GM12872 (cell line): ENCODE measurements at regions not wholly inside any gene's neighbourhood (a gene's known extent, or its start where the extent isn't known, plus 50 kb on each side); places are given as distances from the start of the nearest gene placed in this dataset.

ENCODE experiments used
- CTCF ChIP-seq: IDR thresholded peaks from 3 replicates; pipeline ENCODE4 v1.5.1; 2011; ENCODE audit warnings: low read depth, mild to moderate bottlenecking, low read length, moderate library complexity; ENCODE audit not compliant: insufficient read depth

DNA sequence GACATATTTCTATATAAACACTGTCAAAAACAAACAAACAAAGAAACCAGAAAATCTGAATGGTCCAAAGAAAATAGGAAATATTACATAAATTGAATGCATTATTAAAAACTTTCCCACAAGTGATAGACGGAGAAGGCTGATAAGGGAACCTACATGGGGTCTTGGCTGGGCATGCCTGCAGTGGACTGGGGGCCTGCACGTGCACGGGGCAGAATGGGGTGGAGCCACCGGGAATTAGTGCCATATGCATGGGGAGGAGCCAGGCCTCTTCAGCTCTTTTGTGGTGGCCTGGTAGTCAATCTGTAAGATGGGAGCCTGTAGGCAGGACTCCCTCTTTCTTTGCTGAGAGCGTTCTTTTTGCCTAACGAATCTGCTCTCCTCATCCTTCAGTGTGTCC lies 1031.7 kb upstream of the FBXO33 start:
- no peak for TF ChIP-seq CTCF

GRCh38 chr14:40452674-40453073 lies 1020.4 kb upstream of the FBXO33 start:
- no peak for TF ChIP-seq CTCF

DNA sequence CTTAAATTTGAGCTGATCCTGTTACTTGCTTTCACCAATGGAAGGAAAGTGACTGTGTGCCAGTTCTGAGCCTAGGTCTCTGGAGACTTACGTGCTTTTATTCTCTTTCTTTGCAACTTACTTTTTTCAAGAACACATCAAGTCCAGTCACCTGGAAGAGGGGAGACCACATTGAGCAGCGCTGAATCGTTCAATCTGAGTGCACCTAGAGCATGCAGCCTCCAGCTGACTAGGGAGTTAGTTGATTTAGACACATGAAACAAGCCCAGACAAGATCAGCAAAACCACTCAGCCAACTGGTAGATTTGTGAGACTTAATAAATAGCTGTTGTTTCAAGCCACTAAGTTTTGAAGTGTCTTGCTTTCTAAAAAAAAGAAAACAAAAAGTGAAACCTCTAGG lies 1014.8 kb upstream of the FBXO33 start:
- no peak for TF ChIP-seq CTCF

GRCh38 chr14:40445020-40445419 lies 1012.8 kb upstream of the FBXO33 start:
- no peak for TF ChIP-seq CTCF

GRCh38 chr14:40436551-40436950 lies 1004.3 kb upstream of the FBXO33 start:
- no peak for TF ChIP-seq CTCF

DNA sequence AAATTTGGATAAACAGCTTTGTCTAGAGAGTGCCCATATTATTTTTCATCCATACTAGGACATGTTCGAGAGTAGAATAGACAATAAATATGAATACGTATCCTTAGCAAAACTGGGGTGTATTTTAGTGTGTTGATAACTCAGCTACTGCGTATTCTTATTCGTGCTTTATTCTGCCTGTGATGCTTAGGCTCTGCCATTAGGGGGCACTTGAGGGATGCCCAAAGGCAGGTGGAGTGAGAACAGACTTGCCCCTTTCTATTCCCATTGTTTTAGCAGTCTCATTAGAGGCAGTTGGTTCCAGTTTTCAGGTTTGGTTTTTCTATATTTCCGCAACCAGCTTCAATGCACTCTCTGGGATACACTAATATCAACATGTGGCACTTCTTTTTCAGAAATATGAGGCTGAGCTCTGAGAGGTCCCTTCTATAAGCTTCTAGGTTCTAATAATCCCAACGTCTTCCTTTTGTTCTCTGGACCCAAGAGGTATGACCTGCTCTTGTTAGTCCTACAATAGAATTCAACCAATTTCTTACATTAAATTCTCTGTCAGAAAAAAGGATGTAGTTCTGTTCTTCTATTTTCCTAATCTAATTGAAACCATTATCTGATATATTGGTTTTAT lies 985.7 kb upstream of the FBXO33 start:
- TF ChIP-seq CTCF: peak; percentile 79

DNA sequence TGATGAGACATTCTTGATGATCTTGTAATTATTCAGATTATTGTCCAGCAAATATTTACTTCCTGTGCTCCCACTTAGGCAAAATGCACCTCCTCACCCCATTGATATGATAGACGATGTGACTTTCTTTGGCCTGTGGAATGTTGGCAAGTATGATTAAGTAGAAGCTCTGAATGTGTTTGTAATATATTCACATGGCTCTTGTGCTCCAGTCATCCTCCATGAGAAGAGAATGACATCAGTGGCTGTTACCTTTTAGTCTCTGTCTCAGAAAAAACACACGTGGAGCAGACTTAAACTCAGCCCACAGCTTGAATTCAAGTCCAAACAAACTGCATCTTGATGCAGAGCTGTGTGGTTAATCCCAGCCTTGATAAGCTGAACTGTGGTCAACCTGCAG lies 984.3 kb upstream of the FBXO33 start:
- TF ChIP-seq CTCF: no peak

DNA sequence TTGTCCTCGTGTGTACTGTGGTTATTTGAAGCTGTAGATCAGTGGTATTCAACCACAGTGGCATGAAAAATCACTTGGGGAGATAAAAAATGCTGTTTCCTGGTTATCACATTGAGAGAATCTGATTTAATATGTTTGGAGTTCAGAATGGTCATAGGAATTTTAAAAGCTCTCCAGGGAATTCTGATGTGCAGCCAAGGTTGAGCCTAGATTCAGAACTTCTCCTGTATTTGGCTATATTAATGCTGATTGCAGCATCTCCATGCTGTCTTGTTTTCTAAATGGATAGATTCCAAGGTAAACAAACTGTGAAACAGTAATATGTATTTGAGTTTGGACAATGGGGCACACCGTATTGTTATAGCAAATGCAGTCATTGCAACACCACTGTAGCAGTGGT lies 982.2 kb upstream of the FBXO33 start:
- no peak for TF ChIP-seq CTCF
